ENCODE measurements at regions not wholly inside any gene's neighbourhood (a gene's known extent, or its start where the extent isn't known, plus 50 kb on each side); places are given as distances from the start of the nearest gene placed in this dataset.
"Not testable (repeated sequence)": the region's sequence is repeated elsewhere in the genome, so short reads cannot be mapped to it uniquely, and the experiment has no call there.

- no peak for DNase-seq (ENCODE audit: low read depth, low spot score)
Measured at GRCh38 chr10:2798336-2799022, 268.9 kb upstream of the PFKP start.

GRCh38 chr10:2791774-2792443 lies 275.4 kb upstream of the PFKP start:
- DNase-seq (ENCODE audit: low read depth, low spot score): no peak

GRCh38 chr10:2790396-2791188 lies 276.8 kb upstream of the PFKP start:
- DNase-seq (ENCODE audit: low read depth, low spot score): no peak

- DNase-seq (ENCODE audit: low read depth, low spot score): no peak
Measured at GRCh38 chr10:2786251-2786650, 281.1 kb upstream of the PFKP start.

GRCh38 chr10:2784766-2785165 lies 282.6 kb upstream of the PFKP start:
- DNase-seq (ENCODE audit: low read depth, low spot score): no peak

- DNase-seq (ENCODE audit: low read depth, low spot score): no peak
Measured at GRCh38 chr10:2782950-2783349, 284.4 kb upstream of the PFKP start.

- DNase-seq (ENCODE audit: low read depth, low spot score): no peak
Measured at GRCh38 chr10:2782265-2782664, 285.1 kb upstream of the PFKP start.

GRCh38 chr10:2777666-2778355 lies 289.5 kb upstream of the PFKP start:
- DNase-seq (ENCODE audit: low read depth, low spot score): no peak

- DNase-seq (ENCODE audit: low read depth, low spot score): no peak
Measured at GRCh38 chr10:2772816-2773631, 294.3 kb upstream of the PFKP start.

- DNase-seq (ENCODE audit: low read depth, low spot score): no peak
Measured at GRCh38 chr10:2772135-2772534, 295.2 kb upstream of the PFKP start.

- DNase-seq (ENCODE audit: low read depth, low spot score): not testable (repeated sequence)
Measured at GRCh38 chr10:2767293-2767692, 300.1 kb upstream of the PFKP start.

GRCh38 chr10:2761971-2762370 lies 305.4 kb upstream of the PFKP start:
- no peak for DNase-seq (ENCODE audit: low read depth, low spot score)

- DNase-seq (ENCODE audit: low read depth, low spot score): no peak
Measured at GRCh38 chr10:2761311-2761710, 306.0 kb upstream of the PFKP start.

- DNase-seq (ENCODE audit: low read depth, low spot score): no peak
Measured at GRCh38 chr10:2760736-2761135, 306.6 kb upstream of the PFKP start.

- no peak for DNase-seq (ENCODE audit: low read depth, low spot score)
Measured at GRCh38 chr10:2759233-2759632, 308.1 kb upstream of the PFKP start.

- DNase-seq (ENCODE audit: low read depth, low spot score): no peak
Measured at GRCh38 chr10:2754943-2755342, 312.4 kb upstream of the PFKP start.

GRCh38 chr10:2748287-2748686 lies 319.1 kb upstream of the PFKP start:
- no peak for DNase-seq (ENCODE audit: low read depth, low spot score)

GRCh38 chr10:2746638-2747037 lies 320.7 kb upstream of the PFKP start:
- no peak for DNase-seq (ENCODE audit: low read depth, low spot score)

GRCh38 chr10:2745666-2746065 lies 321.7 kb upstream of the PFKP start:
- DNase-seq (ENCODE audit: low read depth, low spot score): no peak

- no peak for DNase-seq (ENCODE audit: low read depth, low spot score)
Measured at GRCh38 chr10:2744547-2745200, 322.7 kb upstream of the PFKP start.

- DNase-seq (ENCODE audit: low read depth, low spot score): no peak
Measured at GRCh38 chr10:2734603-2735002, 332.7 kb upstream of the PFKP start.
